Stimulated activated CD8-positive, alpha-beta memory T cell treated with anti-CD3 and anti-CD28 coated beads, Interleukin-4, amount 100 ng/mL, for 4 hours (primary cell): ENCODE measurements at regions not wholly inside any gene's neighbourhood (a gene's known extent, or its start where the extent isn't known, plus 50 kb on each side); places are given as distances from the start of the nearest gene placed in this dataset.
"Not testable (repeated sequence)": the region's sequence is repeated elsewhere in the genome, so short reads cannot be mapped to it uniquely, and the experiment has no call there.

Source experiments
- DNase-seq, 2 donors: peaks; one replicate each; pipeline ENCODE4 v3.0.0-alpha.2; 2020; ENCODE audit warnings: low read depth in 2 of 2, low spot score in 1 of 2

GRCh38 chr19:28700176-28700575, 512.8 kb downstream of the UQCRFS1 start:
- DNase-seq: no peak

GRCh38 chr19:28697308-28697707, 515.6 kb downstream of the UQCRFS1 start:
- DNase-seq: no peak

GRCh38 chr19:28694812-28695211, 518.1 kb downstream of the UQCRFS1 start:
- no peak for DNase-seq

- DNase-seq: no peak
These were observed 521.3 kb downstream of the UQCRFS1 start for GRCh38 chr19:28691683-28692082.

GRCh38 chr19:28689464-28689863, 523.5 kb downstream of the UQCRFS1 start:
- DNase-seq: not testable (repeated sequence)

- no peak for DNase-seq
These were observed 525.7 kb downstream of the UQCRFS1 start for GRCh38 chr19:28687296-28687695.

- no peak for DNase-seq
These were observed 526.2 kb downstream of the UQCRFS1 start for GRCh38 chr19:28686756-28687155.

- no peak for DNase-seq
These were observed 527.1 kb downstream of the UQCRFS1 start for GRCh38 chr19:28685802-28686201.

GRCh38 chr19:28685077-28685476, 527.9 kb downstream of the UQCRFS1 start:
- DNase-seq: not testable (repeated sequence)

GRCh38 chr19:28680111-28680510, 532.8 kb downstream of the UQCRFS1 start:
- no peak for DNase-seq

- no peak for DNase-seq
These were observed 542.1 kb downstream of the UQCRFS1 start for GRCh38 chr19:28670836-28671235.

- DNase-seq: no peak
These were observed 543.1 kb downstream of the UQCRFS1 start for GRCh38 chr19:28669804-28670203.

GRCh38 chr19:28667348-28667977, 545.5 kb downstream of the UQCRFS1 start:
- DNase-seq: no peak

- DNase-seq: no peak
These were observed 547.2 kb downstream of the UQCRFS1 start for GRCh38 chr19:28665748-28666147.

GRCh38 chr19:28656644-28657043, 556.3 kb downstream of the UQCRFS1 start:
- DNase-seq: no peak

- DNase-seq: no peak
These were observed 557.9 kb downstream of the UQCRFS1 start for GRCh38 chr19:28655054-28655453.

GRCh38 chr19:28652765-28653164, 560.2 kb downstream of the UQCRFS1 start:
- no peak for DNase-seq

- DNase-seq: no peak
These were observed 566.3 kb downstream of the UQCRFS1 start for GRCh38 chr19:28646629-28647028.

GRCh38 chr19:28644169-28644775, 568.7 kb downstream of the UQCRFS1 start:
- DNase-seq: no peak

- no peak for DNase-seq
These were observed 569.9 kb downstream of the UQCRFS1 start for GRCh38 chr19:28642787-28643683.

GRCh38 chr19:28641395-28641794, 571.6 kb downstream of the UQCRFS1 start:
- DNase-seq: no peak

- no peak for DNase-seq
These were observed 572.4 kb downstream of the UQCRFS1 start for GRCh38 chr19:28640506-28640905.
